Thoracic aorta (tissue), 2 donors: ENCODE measurements at regions not wholly inside any gene's neighbourhood (a gene's known extent, or its start where the extent isn't known, plus 50 kb on each side); places are given as distances from the start of the nearest gene placed in this dataset.

Experiments
- ATAC-seq: fragments of 150-250 bp; one replicate; pipeline ENCODE4 v1.8.0; 2017; ENCODE audit warnings: low read depth; ENCODE audit not compliant: insufficient number of reproducible peaks, low FRiP score
- DNase-seq: peaks from one replicate; pipeline ENCODE4 v3.0.0-alpha.2; 2020; ENCODE audit warnings: low spot score
- H3K27ac ChIP-seq, 2 donors: fragments of 200-600 bp; sonication (generic); 1 replicate in 1 of 2; 2 replicates in 1 of 2; pipeline ENCODE4 v1.5.1; 2016; ENCODE audit warnings: mild to moderate bottlenecking in 2 of 2, moderate library complexity in 2 of 2
- H3K27me3 ChIP-seq: fragments of 200-600 bp; sonication (generic); replicated peaks from 2 replicates; pipeline ENCODE4 v1.6.0; 2016; ENCODE audit warnings: mild to moderate bottlenecking; ENCODE audit not compliant: insufficient read depth
- H3K36me3 ChIP-seq: fragments of 200-600 bp; sonication (generic); one replicate; pipeline ENCODE4 v1.5.1; 2016
- H3K4me1 ChIP-seq, 2 donors: fragments of 200-600 bp; sonication (generic); 1 replicate in 1 of 2; 2 replicates in 1 of 2; pipeline versions ENCODE4 v1.5.1 to v1.6.0; 2016; ENCODE audit warnings: low read depth in 2 of 2, mild to moderate bottlenecking in 1 of 2; ENCODE audit not compliant: control insufficient read depth in 1 of 2
- H3K4me3 ChIP-seq: fragments of 200-600 bp; sonication (generic); 2 replicates; pipeline ENCODE4 v1.5.1; 2016; ENCODE audit warnings: mild to moderate bottlenecking
- H3K9me3 ChIP-seq: fragments of 200-600 bp; sonication (generic); 2 replicates; pipeline ENCODE4 v1.5.1; 2016
- TF ChIP-seq, protein P1 (sequence below): fragments of 200-600 bp; sonication (generic); IDR thresholded peaks from one replicate; pipeline ENCODE4 v1.5.1; 2019; ENCODE audit warnings: antibody characterized with exemption

DNA sequence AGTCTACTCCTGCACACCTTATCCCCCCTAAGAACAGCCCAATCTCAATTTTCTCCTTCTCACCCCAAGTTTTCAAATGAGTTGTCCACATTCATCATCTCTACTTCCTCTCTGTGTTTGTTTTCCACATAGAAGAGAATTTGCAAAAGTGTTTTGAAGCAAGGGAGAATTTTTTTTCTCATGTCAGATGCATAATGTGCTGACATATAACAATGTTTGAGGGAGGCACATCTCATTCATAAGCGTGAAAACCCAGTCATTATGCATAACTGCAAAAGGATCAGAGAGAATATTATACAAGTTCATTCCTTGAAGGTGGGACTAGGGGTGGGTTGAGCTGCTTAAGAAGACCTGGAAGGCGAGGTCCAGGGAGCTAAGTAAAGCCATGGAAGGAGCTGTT lies 80.8 kb upstream of the SLC1A4 start:
- no peaks in the 10 kb centered on the region for H3K27me3 ChIP-seq
- TF ChIP-seq, protein P1, sequence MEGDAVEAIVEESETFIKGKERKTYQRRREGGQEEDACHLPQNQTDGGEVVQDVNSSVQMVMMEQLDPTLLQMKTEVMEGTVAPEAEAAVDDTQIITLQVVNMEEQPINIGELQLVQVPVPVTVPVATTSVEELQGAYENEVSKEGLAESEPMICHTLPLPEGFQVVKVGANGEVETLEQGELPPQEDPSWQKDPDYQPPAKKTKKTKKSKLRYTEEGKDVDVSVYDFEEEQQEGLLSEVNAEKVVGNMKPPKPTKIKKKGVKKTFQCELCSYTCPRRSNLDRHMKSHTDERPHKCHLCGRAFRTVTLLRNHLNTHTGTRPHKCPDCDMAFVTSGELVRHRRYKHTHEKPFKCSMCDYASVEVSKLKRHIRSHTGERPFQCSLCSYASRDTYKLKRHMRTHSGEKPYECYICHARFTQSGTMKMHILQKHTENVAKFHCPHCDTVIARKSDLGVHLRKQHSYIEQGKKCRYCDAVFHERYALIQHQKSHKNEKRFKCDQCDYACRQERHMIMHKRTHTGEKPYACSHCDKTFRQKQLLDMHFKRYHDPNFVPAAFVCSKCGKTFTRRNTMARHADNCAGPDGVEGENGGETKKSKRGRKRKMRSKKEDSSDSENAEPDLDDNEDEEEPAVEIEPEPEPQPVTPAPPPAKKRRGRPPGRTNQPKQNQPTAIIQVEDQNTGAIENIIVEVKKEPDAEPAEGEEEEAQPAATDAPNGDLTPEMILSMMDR = no peak
- H3K27ac ChIP-seq = no peak overlapping the region
- DNase-seq = no peak
- peaks cover 7 to 22% of the 10 kb centered on the region in 2 donors for H3K4me1 ChIP-seq
- no peak overlapping the region for H3K4me3 ChIP-seq
- no peaks in the 10 kb centered on the region for H3K9me3 ChIP-seq
- H3K36me3 ChIP-seq = no peaks in the 10 kb centered on the region
- no peak for ATAC-seq

DNA sequence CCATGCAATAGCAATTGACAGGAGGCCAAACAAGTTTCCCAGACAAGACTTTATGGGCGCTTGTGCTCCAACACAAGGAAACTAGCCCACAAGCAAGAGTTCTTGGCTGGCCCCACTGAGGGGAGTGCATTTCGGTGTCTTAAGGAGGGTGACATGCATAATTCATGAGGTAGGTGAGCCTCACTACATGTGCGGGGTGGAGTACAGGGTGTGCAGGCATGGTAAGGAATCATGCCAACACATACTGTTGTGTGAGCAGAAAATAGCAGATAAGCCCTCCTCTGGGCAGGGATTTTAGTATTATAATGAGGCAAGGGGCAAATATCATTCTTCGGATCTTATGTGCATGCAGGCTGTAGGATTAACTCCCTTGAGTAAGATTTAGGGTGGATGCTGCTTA lies 78.7 kb upstream of the SLC1A4 start:
- H3K27me3 ChIP-seq = no peaks in the 10 kb centered on the region
- no peak for DNase-seq
- H3K4me3 ChIP-seq = no peak overlapping the region
- TF ChIP-seq, protein P1 = no peak
- peaks cover 0 to 4% of the 10 kb centered on the region in 2 donors for H3K4me1 ChIP-seq
- no peaks in the 10 kb centered on the region for H3K9me3 ChIP-seq
- no peaks in the 10 kb centered on the region for H3K36me3 ChIP-seq
- no peak overlapping the region for H3K27ac ChIP-seq
- no peak for ATAC-seq

DNA sequence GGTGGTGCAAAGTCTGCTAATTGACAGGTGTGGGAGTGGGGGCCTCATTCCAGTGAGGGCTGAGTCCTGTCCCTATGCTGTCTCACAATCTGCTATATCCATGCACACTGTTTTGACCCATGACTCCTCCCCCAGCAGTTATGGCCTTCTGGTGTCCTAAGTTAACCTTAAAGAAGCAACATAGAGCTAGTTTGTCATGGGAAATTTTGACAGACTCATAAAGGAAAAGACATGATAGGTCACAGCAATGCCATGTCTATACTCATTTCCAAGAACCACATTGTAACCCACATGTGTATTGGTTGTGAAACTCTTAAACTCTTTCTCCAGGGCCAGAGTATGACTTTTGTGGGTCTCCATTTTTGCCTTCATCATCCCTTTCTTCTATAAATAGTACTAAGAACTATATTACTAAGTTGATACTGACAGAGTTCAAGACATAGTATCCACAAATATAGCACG lies 78.2 kb upstream of the SLC1A4 start:
- no peak for DNase-seq
- no peak overlapping the region for H3K27ac ChIP-seq
- ATAC-seq = no peak
- no peaks in the 10 kb centered on the region for H3K9me3 ChIP-seq
- no peaks in the 10 kb centered on the region for H3K36me3 ChIP-seq
- TF ChIP-seq, protein P1 = no peak
- H3K4me3 ChIP-seq = no peak overlapping the region
- no peaks in the 10 kb centered on the region for H3K4me1 ChIP-seq
- H3K27me3 ChIP-seq = no peaks in the 10 kb centered on the region

GRCh38 chr2:64913357-64913869 lies 75.8 kb upstream of the SLC1A4 start:
- no peaks in the 10 kb centered on the region for H3K4me1 ChIP-seq
- H3K27me3 ChIP-seq = no peaks in the 10 kb centered on the region
- H3K4me3 ChIP-seq = no peak overlapping the region
- no peaks in the 10 kb centered on the region for H3K9me3 ChIP-seq
- TF ChIP-seq, protein P1 = no peak
- ATAC-seq (no peak), DNase-seq (no peak)
- no peaks in the 10 kb centered on the region for H3K36me3 ChIP-seq
- no peak overlapping the region for H3K27ac ChIP-seq

DNA sequence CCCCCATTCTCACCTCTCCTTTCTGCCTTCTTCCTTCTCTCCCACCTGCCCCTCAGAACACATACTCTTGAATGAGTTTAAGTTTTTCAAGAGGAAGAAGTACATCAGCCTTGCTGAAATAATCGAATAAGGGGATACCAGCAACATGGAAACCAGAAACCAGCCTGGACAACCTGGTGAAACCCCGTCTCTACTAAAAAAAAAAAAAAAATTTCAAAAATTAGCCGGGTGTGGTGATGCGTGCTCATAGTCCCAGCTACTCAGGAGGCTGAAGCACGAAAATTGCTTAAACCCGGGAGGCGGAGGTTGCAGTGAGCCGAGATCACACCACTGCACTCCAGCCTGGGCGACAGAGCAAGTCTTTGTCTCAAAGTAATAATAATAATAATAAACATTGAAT lies 75.0 kb upstream of the SLC1A4 start:
- Histone ChIP-seq H3K36me3 (no peaks in the 10 kb centered on the region), H3K27me3 (no peaks in the 10 kb centered on the region), H3K4me1 (no peaks in the 10 kb centered on the region), H3K27ac (no peak overlapping the region), H3K4me3 (no peak overlapping the region), H3K9me3 (no peaks in the 10 kb centered on the region)
- TF ChIP-seq, protein P1 = no peak
- DNase-seq (no peak), ATAC-seq (no peak)
